GM12891 (cell line): ENCODE measurements at regions not wholly inside any gene's neighbourhood (a gene's known extent, or its start where the extent isn't known, plus 50 kb on each side); places are given as distances from the start of the nearest gene placed in this dataset.

Experiments
- PAX5 ChIP-seq: IDR thresholded peaks from 2 replicates; pipeline ENCODE4 v1.6.1; 2011; ENCODE audit warnings: low read length, moderate library complexity, mild to moderate bottlenecking; ENCODE audit not compliant: insufficient read depth, severe bottlenecking
- POLR2A ChIP-seq: IDR thresholded peaks from 2 replicates; pipeline ENCODE4 v1.6.1; 2011; ENCODE audit warnings: low read depth, low read length, control low read depth
- POLR2AphosphoS5 ChIP-seq: IDR thresholded peaks from 2 replicates; pipeline ENCODE4 v1.6.1; 2011; ENCODE audit warnings: low read depth, low read length, control low read depth
- POU2F2 ChIP-seq: IDR thresholded peaks from 2 replicates; pipeline ENCODE4 v1.6.1; 2011; ENCODE audit warnings: low read depth, mild to moderate bottlenecking, control low read depth, low read length, moderate library complexity
- SPI1 ChIP-seq: IDR thresholded peaks from 2 replicates; pipeline ENCODE4 v1.6.1; 2011; ENCODE audit warnings: low read depth, low read length, control low read depth
- TAF1 ChIP-seq: IDR thresholded peaks from 2 replicates; pipeline ENCODE4 v1.6.1; 2011; ENCODE audit warnings: low read depth, low read length, control low read depth

- TF ChIP-seq POLR2A (no peak), POLR2AphosphoS5 (no peak), TAF1 (no peak), SPI1 (no peak), POU2F2 (no peak), PAX5 (no peak)
Observed at GRCh38 chr7:71015252-71015900, 116.6 kb upstream of the GALNT17 start.
